ENCODE measurements at regions not wholly inside any gene's neighbourhood (a gene's known extent, or its start where the extent isn't known, plus 50 kb on each side); places are given as distances from the start of the nearest gene placed in this dataset.
A peak's percentile ranks its signal among the peaks of the same experiment; 100 is the strongest.
"Not testable (repeated sequence)": the region's sequence is repeated elsewhere in the genome, so short reads cannot be mapped to it uniquely, and the experiment has no call there.

DNA sequence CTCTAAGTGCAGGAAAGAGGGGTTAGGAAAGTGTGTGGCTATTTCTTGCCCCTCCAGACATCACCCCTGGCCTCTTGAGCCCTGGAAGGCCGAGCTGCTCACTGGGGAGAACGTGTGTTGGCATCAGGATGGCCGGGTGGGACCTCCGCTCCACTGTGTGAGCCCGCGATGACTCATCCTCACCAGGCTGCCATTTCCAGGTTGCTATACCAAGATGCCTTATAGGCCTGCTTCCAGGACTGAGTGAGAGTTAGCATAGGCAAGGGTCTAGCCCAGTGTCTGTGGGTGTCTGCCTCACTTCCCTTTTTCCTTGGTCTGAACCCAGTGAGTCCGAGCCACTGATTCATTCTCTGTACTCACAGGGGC, 105.0 kb downstream of the MRPL14 start:
- TF ChIP-seq, protein P1, sequence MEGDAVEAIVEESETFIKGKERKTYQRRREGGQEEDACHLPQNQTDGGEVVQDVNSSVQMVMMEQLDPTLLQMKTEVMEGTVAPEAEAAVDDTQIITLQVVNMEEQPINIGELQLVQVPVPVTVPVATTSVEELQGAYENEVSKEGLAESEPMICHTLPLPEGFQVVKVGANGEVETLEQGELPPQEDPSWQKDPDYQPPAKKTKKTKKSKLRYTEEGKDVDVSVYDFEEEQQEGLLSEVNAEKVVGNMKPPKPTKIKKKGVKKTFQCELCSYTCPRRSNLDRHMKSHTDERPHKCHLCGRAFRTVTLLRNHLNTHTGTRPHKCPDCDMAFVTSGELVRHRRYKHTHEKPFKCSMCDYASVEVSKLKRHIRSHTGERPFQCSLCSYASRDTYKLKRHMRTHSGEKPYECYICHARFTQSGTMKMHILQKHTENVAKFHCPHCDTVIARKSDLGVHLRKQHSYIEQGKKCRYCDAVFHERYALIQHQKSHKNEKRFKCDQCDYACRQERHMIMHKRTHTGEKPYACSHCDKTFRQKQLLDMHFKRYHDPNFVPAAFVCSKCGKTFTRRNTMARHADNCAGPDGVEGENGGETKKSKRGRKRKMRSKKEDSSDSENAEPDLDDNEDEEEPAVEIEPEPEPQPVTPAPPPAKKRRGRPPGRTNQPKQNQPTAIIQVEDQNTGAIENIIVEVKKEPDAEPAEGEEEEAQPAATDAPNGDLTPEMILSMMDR (conservative IDR thresholded peaks at IDR 0.05; ENCODE audit: low read depth, low read length) = no peak
- no peak overlapping the region for H3K4me3 ChIP-seq (ENCODE audit: low read depth, low read length)
- DNase-seq (ENCODE audit: low read depth) = no peak

DNA sequence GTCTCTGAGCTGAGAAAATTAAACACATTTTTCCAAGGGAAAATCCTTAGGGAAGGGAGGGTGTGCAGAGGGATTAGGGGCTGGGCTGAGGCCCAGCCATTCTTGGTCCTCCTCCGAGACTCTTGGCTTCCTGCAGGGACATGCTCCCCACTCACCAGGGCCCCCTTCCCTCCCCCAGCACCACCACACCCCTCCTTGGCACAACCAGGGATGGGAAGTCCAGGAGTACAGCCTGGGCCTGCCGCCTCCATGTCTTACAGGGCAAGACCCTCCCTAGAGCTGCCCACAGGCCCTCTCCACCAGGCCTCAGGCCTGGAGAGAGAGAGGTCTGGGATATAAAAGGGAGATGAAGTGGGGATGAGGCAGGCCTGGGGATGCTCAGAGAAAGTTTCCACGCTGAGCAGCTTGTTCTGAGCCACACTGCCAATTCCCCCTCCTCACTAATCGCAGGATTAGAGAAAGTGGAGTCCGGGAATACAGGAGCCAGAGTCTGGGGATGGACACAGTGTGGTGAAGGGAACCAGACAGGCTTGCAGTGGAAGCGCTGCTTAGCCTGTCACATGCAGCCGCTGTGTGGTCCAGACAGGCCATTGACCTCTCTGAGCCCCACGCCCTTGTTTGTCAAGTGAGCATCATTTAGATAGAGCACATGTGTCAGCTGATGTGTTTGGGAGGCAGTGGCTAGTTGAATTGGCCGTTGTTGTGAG, 105.5 kb downstream of the MRPL14 start:
- H3K4me3 ChIP-seq (ENCODE audit: low read depth, low read length) = no peak overlapping the region
- DNase-seq (ENCODE audit: low read depth) = no peak
- TF ChIP-seq, protein P1 (conservative IDR thresholded peaks at IDR 0.05; ENCODE audit: low read depth, low read length) = no peak

DNA sequence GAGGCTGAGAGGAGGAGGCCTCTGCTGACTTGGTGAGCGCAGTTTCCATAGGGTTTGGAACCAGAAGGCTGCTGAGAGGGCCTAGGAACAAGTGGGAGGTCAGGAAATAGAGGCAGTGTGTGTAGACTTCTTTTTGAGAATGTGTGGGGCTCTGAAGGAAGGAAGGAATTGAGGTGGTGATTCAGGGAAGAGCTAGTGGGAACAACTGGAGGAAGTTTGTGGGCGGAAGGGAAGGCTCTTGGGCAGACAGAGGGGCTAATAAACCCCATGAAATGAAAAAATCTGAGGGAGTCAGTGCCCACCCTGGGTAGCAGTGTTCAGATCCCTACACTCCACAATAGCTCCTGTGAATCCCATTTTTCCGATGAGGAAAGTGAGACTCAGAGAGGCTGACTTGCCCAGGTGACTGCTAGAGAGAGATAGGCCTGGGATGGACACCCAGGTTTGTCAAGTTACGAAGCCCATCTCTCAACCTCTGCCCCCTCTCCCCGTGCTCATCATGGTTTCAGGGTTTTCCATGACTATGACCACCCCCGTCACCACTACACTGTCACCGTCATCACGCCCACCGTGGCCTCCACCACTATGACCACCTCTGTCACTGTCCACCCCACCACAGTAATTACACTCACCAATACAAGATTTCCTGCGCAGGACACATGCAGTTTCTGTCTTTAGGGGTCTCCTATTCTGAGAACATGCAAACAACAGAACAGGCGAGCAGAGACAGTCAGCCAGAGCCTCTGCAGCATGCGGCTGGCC, 106.4 kb downstream of the MRPL14 start:
- TF ChIP-seq, protein P1 (conservative IDR thresholded peaks at IDR 0.05; ENCODE audit: low read depth, low read length) = no peak
- H3K4me3 ChIP-seq (ENCODE audit: low read depth, low read length) = no peak overlapping the region
- no peak for DNase-seq (ENCODE audit: low read depth)

DNA sequence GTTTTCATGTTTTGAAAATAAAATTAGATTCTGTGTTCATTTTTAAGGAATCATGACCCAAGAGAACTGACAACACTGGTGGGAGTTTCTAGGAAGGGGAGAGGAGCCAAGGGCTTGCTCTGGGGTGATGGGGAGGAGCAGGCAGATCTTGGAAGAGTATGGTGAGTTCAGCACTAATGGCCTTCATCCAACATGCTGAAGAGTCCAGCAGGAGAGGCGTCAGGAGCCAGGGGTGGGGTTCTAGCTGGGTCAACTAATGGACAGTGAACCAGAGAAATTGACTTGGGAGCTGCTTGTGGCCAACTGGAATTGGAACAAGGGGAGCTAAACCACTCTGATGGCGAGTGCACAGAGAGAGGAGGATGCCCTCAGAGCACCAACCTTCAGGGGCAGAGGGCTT, 107.1 kb downstream of the MRPL14 start:
- no peak for DNase-seq (ENCODE audit: low read depth)
- TF ChIP-seq, protein P1 (conservative IDR thresholded peaks at IDR 0.05; ENCODE audit: low read depth, low read length) = no peak

DNA sequence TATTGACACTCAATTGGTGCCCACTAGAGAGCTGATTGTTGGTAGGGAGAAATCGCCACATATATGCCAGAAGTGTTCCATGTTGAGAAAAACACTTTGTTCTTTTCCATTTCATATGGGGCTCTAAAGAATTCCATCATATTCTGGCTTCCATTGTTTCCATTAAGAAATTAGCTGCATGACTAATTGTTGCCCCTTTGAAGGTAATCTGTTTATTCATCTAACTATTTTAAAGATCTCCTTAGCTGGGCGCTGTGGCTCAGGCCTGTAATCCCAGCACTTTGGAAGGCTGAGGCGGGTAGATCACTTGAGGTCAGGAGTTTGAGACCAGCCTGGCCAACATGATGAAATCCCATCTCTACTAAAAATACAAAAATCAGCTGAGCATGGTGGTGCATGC, 109.9 kb downstream of the MRPL14 start:
- not testable (repeated sequence) for H3K4me3 ChIP-seq (ENCODE audit: low read depth, low read length); DNase-seq (ENCODE audit: low read depth)

More for the DNA sequence above, 107.1 kb downstream of the MRPL14 start:
- H3K4me3 ChIP-seq (ENCODE audit: low read depth, low read length) = no peak overlapping the region

DNA sequence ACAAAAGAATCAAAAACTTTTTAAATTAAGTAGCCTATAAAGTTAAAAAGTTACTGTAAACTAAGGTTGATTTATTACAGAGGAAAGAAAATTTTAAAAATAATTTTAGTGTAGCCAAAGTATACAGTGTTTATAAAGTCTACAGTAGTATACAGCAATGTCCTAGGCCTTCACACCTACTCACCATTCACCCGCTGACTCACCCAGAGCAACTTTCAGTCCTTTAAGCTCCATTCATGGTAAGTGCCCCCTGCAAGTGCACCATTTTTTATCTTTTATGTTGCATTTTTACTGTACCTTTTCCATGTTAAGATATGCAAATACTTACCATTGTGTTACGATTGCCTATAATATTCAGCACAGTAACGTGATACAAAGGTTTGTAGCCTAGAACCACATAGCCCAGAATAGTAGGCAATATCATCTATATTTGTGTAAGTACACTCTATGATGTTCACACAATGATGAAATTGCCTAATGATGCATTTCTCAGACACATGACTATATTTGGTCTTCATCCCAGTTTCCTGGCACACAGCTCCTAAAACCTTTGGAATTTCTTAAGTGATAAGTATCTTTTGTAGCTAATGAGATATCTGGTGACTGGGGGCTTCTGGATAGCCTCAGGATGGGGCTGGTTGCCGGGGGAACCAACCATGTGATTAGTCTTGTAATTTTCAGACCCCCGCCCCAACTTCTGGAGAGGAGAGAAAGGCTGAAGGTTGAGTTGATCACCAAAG, 111.0 kb downstream of the MRPL14 start:
- no peak overlapping the region for H3K4me3 ChIP-seq (ENCODE audit: low read depth, low read length)
- TF ChIP-seq, protein P1 (conservative IDR thresholded peaks at IDR 0.05; ENCODE audit: low read depth, low read length) = no peak
- DNase-seq (ENCODE audit: low read depth) = no peak

DNA sequence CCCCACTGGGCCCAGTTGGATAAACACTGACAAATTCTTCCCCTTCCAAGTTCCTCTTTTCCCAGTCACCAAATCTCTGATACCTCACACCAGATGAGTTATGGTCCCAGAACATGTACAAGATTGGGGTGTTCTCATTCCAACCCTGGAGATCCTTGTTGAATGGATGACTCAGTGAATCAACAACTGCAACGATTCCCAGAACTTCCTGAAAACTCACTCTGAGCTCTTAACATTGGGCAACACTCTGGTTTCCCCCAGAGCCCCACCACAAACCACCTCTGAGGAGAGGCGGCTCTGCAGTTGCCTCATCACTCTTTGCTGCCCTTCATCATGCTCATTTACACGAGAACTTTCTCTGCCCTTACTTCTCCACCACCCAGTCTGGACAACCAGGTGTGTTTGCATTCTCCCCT, 115.2 kb downstream of the MRPL14 start:
- TF ChIP-seq, protein P1 (conservative IDR thresholded peaks at IDR 0.05; ENCODE audit: low read depth, low read length) = no peak
- DNase-seq (ENCODE audit: low read depth) = peak; percentile 82
- no peak overlapping the region for H3K4me3 ChIP-seq (ENCODE audit: low read depth, low read length)
